ENCODE measurements at regions not wholly inside any gene's neighbourhood (a gene's known extent, or its start where the extent isn't known, plus 50 kb on each side); places are given as distances from the start of the nearest gene placed in this dataset.

DNA sequence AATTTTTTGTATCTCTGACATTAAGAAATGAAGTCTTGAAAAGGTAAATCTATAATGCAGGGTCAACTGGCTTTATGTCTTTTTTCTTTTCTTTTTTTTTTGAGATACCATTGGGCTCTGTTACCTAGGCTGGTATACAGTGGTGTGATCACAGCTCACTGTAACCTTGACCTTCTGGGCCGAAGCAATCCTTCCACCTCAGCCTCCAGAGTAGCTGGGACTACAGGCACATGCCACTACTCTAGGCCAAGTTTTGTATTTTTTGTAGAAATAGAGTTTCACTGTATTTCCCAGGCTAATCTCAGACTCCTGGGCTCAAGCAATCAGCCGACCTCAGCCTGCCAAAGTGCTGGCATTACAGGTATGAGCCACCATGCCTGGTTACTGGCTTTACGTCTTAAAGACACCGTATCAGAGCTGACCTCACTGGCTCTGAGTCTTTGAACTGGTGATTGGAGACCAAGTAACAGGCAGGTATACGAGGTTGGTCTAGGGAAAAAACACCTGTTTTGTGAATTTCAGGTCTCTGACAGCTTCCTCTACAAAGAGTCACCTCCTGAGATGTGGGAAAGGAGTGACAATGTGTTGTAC is 70.4 kb upstream of the GPBP1 start:
- ChIA-PET POLR2A (ENCODE audit: partially characterized antibody) (no interaction called here), CTCF (ENCODE audit: partially characterized antibody) (interaction anchor here (0.5 to 1.5 kb wide), 2 partner anchors 35 to 117 kb away, joined by 3 read pairs; no protein-coding TSS in a partner anchor)
- no peaks in the 10 kb centered on the region for H3K4me1 ChIP-seq (replicated peaks in 1 of 4; ENCODE audit: control insufficient read depth in 3 of 4, insufficient read depth in 4 of 4, low read length in 3 of 4)
- H3K23ac ChIP-seq (ENCODE audit: insufficient read length) = no peak overlapping the region
- H3K79me1 ChIP-seq (ENCODE audit: low read depth, low read length) = no peaks in the 10 kb centered on the region
- no peak for FAIRE-seq
- TF ChIP-seq KDM4A (IDR thresholded peaks at IDR 0.05; ENCODE audit: low read depth, low read length, severe bottlenecking) (no peak), SIX5 (IDR thresholded peaks at IDR 0.05; ENCODE audit: low read depth, low read length) (no peak), EGR1 (IDR thresholded peaks at IDR 0.05; ENCODE audit: borderline replicate concordance, low read depth, low read length) (no peak), CEBPB (IDR thresholded peaks at IDR 0.05; ENCODE audit: low read depth, low read length) (no peak), ZNF274 (IDR thresholded peaks at IDR 0.05; ENCODE audit: borderline replicate concordance, extremely low read depth, low read length) (no peak), CBX5 (IDR thresholded peaks at IDR 0.05; ENCODE audit: low read depth, low read length) (no peak)
- WGBS, 2 experiments (ENCODE audit: extremely low coverage in 1 of 2, insufficient coverage in 1 of 2, insufficient read length in 1 of 2, insufficient replicate concordance in 2 of 2, low coverage in 1 of 2, low lambda C conversion rate in 2 of 2, missing lambda C conversion rate in 1 of 2) = 88% methylated on average over 5 of the region's 5 CpGs; no CpG with 5 or more reads in 1 of the 2 experiments
- H4K8ac ChIP-seq (ENCODE audit: extremely low read depth, insufficient read depth, low read length) = no peak overlapping the region
- no peaks in the 10 kb centered on the region for H3K9me3 ChIP-seq (ENCODE audit: insufficient read depth in 2 of 2, low read depth in 1 of 2, low read length in 1 of 2)
- no peak overlapping the region for H3K4me3 ChIP-seq (ENCODE audit: extremely low read depth in 1 of 4, insufficient read depth in 2 of 4, low read depth in 3 of 4, low read length in 4 of 4)
- H2BK15ac ChIP-seq (ENCODE audit: low read length) = no peak overlapping the region
- no peak overlapping the region for H3K4ac ChIP-seq (replicated peaks; ENCODE audit: insufficient read length, low read depth, low read length)
- H2AK5ac ChIP-seq (ENCODE audit: low read depth, low read length) = no peak overlapping the region
- no peak overlapping the region for H3K56ac ChIP-seq (replicated peaks; ENCODE audit: insufficient read length, low read depth, low read length)
- no peaks in the 10 kb centered on the region for H3K36me3 ChIP-seq (ENCODE audit: control insufficient read depth in 2 of 4, insufficient read depth in 4 of 4, low read length in 3 of 4)
- no peak for DNase-seq (ENCODE audit: low read depth in 1 of 2, low spot score in 2 of 2)
- no peak overlapping the region for H2BK20ac ChIP-seq (ENCODE audit: low read length)
- no peak overlapping the region for H3K18ac ChIP-seq (ENCODE audit: extremely low read depth, low read length)
- H3K14ac ChIP-seq (ENCODE audit: insufficient read length) = no peak overlapping the region
- H3K23me2 ChIP-seq (ENCODE audit: low read depth, low read length) = no peaks in the 10 kb centered on the region
- H2BK5ac ChIP-seq (ENCODE audit: low read depth, low read length) = no peak overlapping the region
- no peak overlapping the region for H2BK120ac ChIP-seq (replicated peaks; ENCODE audit: low read depth, low read length)
- H4K91ac ChIP-seq (replicated peaks; ENCODE audit: insufficient read length, low read length) = no peak overlapping the region
- H3K27me3 ChIP-seq (replicated peaks in 1 of 4; ENCODE audit: control insufficient read depth in 3 of 4, extremely low read depth in 1 of 4, insufficient read depth in 3 of 4, low read length in 3 of 4) = no peaks in the 10 kb centered on the region; a peak in 1 of 7 replicates
- no peak overlapping the region for H3K9ac ChIP-seq (replicated peaks in 1 of 4; ENCODE audit: extremely low read depth in 1 of 4, low read depth in 3 of 4, low read length in 3 of 4)
- no peak overlapping the region for H4K5ac ChIP-seq (ENCODE audit: insufficient read length, low read depth, low read length)
- H3K27ac ChIP-seq (ENCODE audit: low read depth, low read length) = no peak overlapping the region
- H3K79me2 ChIP-seq (ENCODE audit: control insufficient read depth in 1 of 2, insufficient read depth in 2 of 2, low read length in 2 of 2) = no peaks in the 10 kb centered on the region
- no peak overlapping the region for H2BK12ac ChIP-seq (ENCODE audit: low read depth, low read length)
- H3K4me2 ChIP-seq (ENCODE audit: insufficient read depth in 1 of 2, low read depth in 2 of 2, low read length in 2 of 2) = no peak overlapping the region
- no peak overlapping the region for H2AFZ ChIP-seq (ENCODE audit: low read length)
- no peaks in the 10 kb centered on the region for H4K20me1 ChIP-seq (replicated peaks in 1 of 2; ENCODE audit: control insufficient read depth in 1 of 2, insufficient read depth in 2 of 2, low read length in 2 of 2)
